BJ (cell line): ENCODE measurements at regions not wholly inside any gene's neighbourhood (a gene's known extent, or its start where the extent isn't known, plus 50 kb on each side); places are given as distances from the start of the nearest gene placed in this dataset.

Experiments
- CTCF ChIA-PET: fragments of 350-600 bp; formaldehyde crosslinking; extraction: SDS; loops from one replicate; lab custom pipeline; 2021; ENCODE audit warnings: antibody characterized with exemption, inconsistent platforms; lab: Yijun Ruan, JAX
- POLR2A ChIA-PET: fragments of 300-600 bp; sonication (Branson Sonifier 250); formaldehyde crosslinking; extraction: SDS; loops from one replicate; lab custom pipeline; 2021; ENCODE audit warnings: antibody characterized with exemption; lab: Charles Lee
- DNase-seq: peaks from one replicate; pipeline ENCODE4 v3.0.0-alpha.2; 2011; ENCODE audit warnings: low read depth
- H3K27me3 ChIP-seq: 2 replicates; pipeline ENCODE4 v1.6.0; 2011; ENCODE audit warnings: low read length; ENCODE audit not compliant: control insufficient read depth, insufficient read depth
- H3K36me3 ChIP-seq: 2 replicates; pipeline ENCODE4 v1.5.1; 2011; ENCODE audit warnings: low read length; ENCODE audit not compliant: control insufficient read depth, insufficient read depth
- H3K4me3 ChIP-seq: 2 replicates; pipeline ENCODE4 v1.5.1; 2011; ENCODE audit warnings: low read depth, mild to moderate bottlenecking, control low read depth, low read length
- CTCF ChIP-seq: IDR thresholded peaks from 2 replicates; pipeline ENCODE4 v1.5.1; 2011; ENCODE audit warnings: low read depth, mild to moderate bottlenecking, control low read depth, inconsistent platforms, low read length, moderate library complexity; ENCODE audit not compliant: insufficient read depth

GRCh38 chr4:12286351-12286750, 857.7 kb upstream of the HS3ST1 start:
- Histone ChIP-seq H3K27me3 (no peaks in the 10 kb centered on the region), H3K36me3 (no peaks in the 10 kb centered on the region), H3K4me3 (no peak overlapping the region)
- no peak for DNase-seq
- ChIA-PET POLR2A (no interaction called here), CTCF (no interaction called here)
- TF ChIP-seq CTCF, result no peak

- TF ChIP-seq CTCF, result no peak
- Histone ChIP-seq H3K36me3 (no peaks in the 10 kb centered on the region), H3K27me3 (no peaks in the 10 kb centered on the region), H3K4me3 (no peak overlapping the region)
- POLR2A ChIA-PET, result no interaction called here
- no peak for DNase-seq
- CTCF ChIA-PET, result no interaction called here
Measured at GRCh38 chr4:12270546-12270945, 841.9 kb upstream of the HS3ST1 start.

- CTCF ChIA-PET, result no interaction called here
Measured at GRCh38 chr4:12265554-12265953, 836.9 kb upstream of the HS3ST1 start.

GRCh38 chr4:12260453-12260852, 831.8 kb upstream of the HS3ST1 start:
- ChIA-PET CTCF (no interaction called here), POLR2A (no interaction called here)
- DNase-seq, result no peak
- Histone ChIP-seq H3K27me3 (no peaks in the 10 kb centered on the region), H3K36me3 (no peaks in the 10 kb centered on the region), H3K4me3 (no peak overlapping the region)
- no peak for TF ChIP-seq CTCF

More at GRCh38 chr4:12265554-12265953, 836.9 kb upstream of the HS3ST1 start:
- POLR2A ChIA-PET, result no interaction called here
- no peaks in the 10 kb centered on the region for H3K36me3 ChIP-seq
- TF ChIP-seq CTCF, result no peak
- no peaks in the 10 kb centered on the region for H3K27me3 ChIP-seq
- DNase-seq, result no peak
- no peak overlapping the region for H3K4me3 ChIP-seq

- POLR2A ChIA-PET, result no interaction called here
- TF ChIP-seq CTCF, result no peak
- no peak for DNase-seq
- CTCF ChIA-PET, result no interaction called here
- Histone ChIP-seq H3K4me3 (no peak overlapping the region), H3K36me3 (no peaks in the 10 kb centered on the region), H3K27me3 (no peaks in the 10 kb centered on the region)
Measured at GRCh38 chr4:12244973-12245372, 816.3 kb upstream of the HS3ST1 start.
